Hepatocyte (in vitro differentiated cells): ENCODE measurements at regions not wholly inside any gene's neighbourhood (a gene's known extent, or its start where the extent isn't known, plus 50 kb on each side); places are given as distances from the start of the nearest gene placed in this dataset.

ENCODE experiments used
- DNase-seq: peaks from one replicate; pipeline ENCODE4 v3.0.0-alpha.2; 2016; ENCODE audit warnings: low spot score
- H2AFZ ChIP-seq: fragments of 200-600 bp; sonication (generic); 2 replicates; pipeline ENCODE4 v1.6.0; 2016; ENCODE audit warnings: antibody characterized with exemption, mild to moderate bottlenecking
- H3K27ac ChIP-seq: fragments of 200-600 bp; sonication (generic); 2 replicates; pipeline ENCODE4 v1.5.1; 2016; ENCODE audit warnings: mild to moderate bottlenecking
- H3K27me3 ChIP-seq: fragments of 200-600 bp; sonication (generic); 2 replicates; pipeline ENCODE4 v1.6.1; 2016
- H3K36me3 ChIP-seq: fragments of 200-600 bp; sonication (generic); replicated peaks from 2 replicates; pipeline ENCODE4 v1.5.1; 2016; ENCODE audit warnings: low read depth; ENCODE audit not compliant: insufficient read depth
- H3K4me1 ChIP-seq: fragments of 200-600 bp; sonication (generic); 2 replicates; pipeline ENCODE4 v1.5.1; 2016; ENCODE audit warnings: mild to moderate bottlenecking, moderate library complexity; ENCODE audit not compliant: insufficient read depth
- H3K4me2 ChIP-seq: fragments of 200-600 bp; sonication (generic); 2 replicates; pipeline ENCODE4 v1.6.0; 2016
- H3K4me3 ChIP-seq: fragments of 200-600 bp; sonication (generic); 2 replicates; pipeline ENCODE4 v1.5.1; 2016; ENCODE audit warnings: mild to moderate bottlenecking
- H3K79me2 ChIP-seq: fragments of 200-600 bp; sonication (generic); 2 replicates; pipeline ENCODE4 v1.6.0; 2017; ENCODE audit warnings: mild to moderate bottlenecking
- H3K9me2 ChIP-seq: fragments of 200-600 bp; sonication (generic); replicated peaks from 2 replicates; pipeline ENCODE4 v1.6.0; 2017; ENCODE audit warnings: mild to moderate bottlenecking; ENCODE audit not compliant: insufficient read depth
- H3K9me3 ChIP-seq: fragments of 200-600 bp; sonication (generic); 2 replicates; pipeline ENCODE4 v1.5.1; 2016; ENCODE audit warnings: low read depth, mild to moderate bottlenecking
- H4K20me1 ChIP-seq: fragments of 200-600 bp; sonication (generic); 2 replicates; pipeline ENCODE4 v1.6.0; 2016; ENCODE audit warnings: mild to moderate bottlenecking; ENCODE audit not compliant: insufficient read depth, poor library complexity, severe bottlenecking
- EZH2 ChIP-seq: fragments of 200-600 bp; sonication (generic); IDR thresholded peaks from 2 replicates; pipeline ENCODE4 v1.6.1; 2016; ENCODE audit warnings: antibody characterized with exemption, mild to moderate bottlenecking, borderline replicate concordance
- EZH2phosphoT487 ChIP-seq: fragments of 200-600 bp; sonication (generic); IDR thresholded peaks from one replicate; pipeline ENCODE4 v1.6.1; 2018; ENCODE audit warnings: antibody characterized with exemption, mild to moderate bottlenecking, low read depth, moderate library complexity; ENCODE audit not compliant: unreplicated experiment, severe bottlenecking
- WGBS: methylation state at CpG from one replicate; pipeline ENCODE4 v1.1.6; 2016; ENCODE audit warnings: low lambda C conversion rate; ENCODE audit errors: missing lambda C conversion rate; 5-methylcytosine and 5-hydroxymethylcytosine counted together
- TF ChIP-seq, protein P1 (sequence below): fragments of 200-600 bp; sonication (generic); IDR thresholded peaks from 2 replicates; pipeline ENCODE4 v1.5.1; 2016; ENCODE audit warnings: antibody characterized with exemption, mild to moderate bottlenecking; ENCODE audit not compliant: poor library complexity

DNA sequence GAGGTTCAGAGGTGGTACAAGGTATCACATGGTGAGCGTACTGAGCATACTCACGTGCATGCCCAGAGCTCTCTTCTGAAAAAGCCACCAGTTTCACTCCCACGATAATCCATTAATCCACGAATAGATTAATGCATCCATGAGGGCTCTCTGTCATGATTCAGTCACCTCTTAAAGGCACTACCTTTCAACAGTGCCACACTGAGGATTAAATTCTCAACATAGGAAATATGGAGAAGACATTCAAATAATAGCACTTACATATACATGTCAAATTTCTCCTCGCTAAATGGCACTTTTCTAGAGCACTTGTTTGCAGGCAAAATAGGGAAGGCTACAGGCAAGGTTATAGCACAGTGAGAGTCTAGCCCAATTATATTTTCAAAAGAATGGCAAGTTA is 825.9 kb downstream of the TRIB2 start:
- H2AFZ ChIP-seq = no peak overlapping the region
- DNase-seq = no peak
- H3K4me1 ChIP-seq = no peaks in the 10 kb centered on the region
- no peak overlapping the region for H3K4me3 ChIP-seq
- no peaks in the 10 kb centered on the region for H3K27me3 ChIP-seq
- H3K27ac ChIP-seq = no peak overlapping the region
- no peaks in the 10 kb centered on the region for H3K36me3 ChIP-seq
- WGBS = 76% methylated on average over 5 of the region's 5 CpGs
- no peak for TF ChIP-seq EZH2phosphoT487
- no peak for TF ChIP-seq EZH2
- TF ChIP-seq, protein P1, sequence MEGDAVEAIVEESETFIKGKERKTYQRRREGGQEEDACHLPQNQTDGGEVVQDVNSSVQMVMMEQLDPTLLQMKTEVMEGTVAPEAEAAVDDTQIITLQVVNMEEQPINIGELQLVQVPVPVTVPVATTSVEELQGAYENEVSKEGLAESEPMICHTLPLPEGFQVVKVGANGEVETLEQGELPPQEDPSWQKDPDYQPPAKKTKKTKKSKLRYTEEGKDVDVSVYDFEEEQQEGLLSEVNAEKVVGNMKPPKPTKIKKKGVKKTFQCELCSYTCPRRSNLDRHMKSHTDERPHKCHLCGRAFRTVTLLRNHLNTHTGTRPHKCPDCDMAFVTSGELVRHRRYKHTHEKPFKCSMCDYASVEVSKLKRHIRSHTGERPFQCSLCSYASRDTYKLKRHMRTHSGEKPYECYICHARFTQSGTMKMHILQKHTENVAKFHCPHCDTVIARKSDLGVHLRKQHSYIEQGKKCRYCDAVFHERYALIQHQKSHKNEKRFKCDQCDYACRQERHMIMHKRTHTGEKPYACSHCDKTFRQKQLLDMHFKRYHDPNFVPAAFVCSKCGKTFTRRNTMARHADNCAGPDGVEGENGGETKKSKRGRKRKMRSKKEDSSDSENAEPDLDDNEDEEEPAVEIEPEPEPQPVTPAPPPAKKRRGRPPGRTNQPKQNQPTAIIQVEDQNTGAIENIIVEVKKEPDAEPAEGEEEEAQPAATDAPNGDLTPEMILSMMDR = no peak
- no peak overlapping the region for H3K4me2 ChIP-seq
- no peaks in the 10 kb centered on the region for H3K79me2 ChIP-seq
- H3K9me2 ChIP-seq = no peaks in the 10 kb centered on the region
- H3K9me3 ChIP-seq = no peaks in the 10 kb centered on the region
- H4K20me1 ChIP-seq = no peaks in the 10 kb centered on the region

DNA sequence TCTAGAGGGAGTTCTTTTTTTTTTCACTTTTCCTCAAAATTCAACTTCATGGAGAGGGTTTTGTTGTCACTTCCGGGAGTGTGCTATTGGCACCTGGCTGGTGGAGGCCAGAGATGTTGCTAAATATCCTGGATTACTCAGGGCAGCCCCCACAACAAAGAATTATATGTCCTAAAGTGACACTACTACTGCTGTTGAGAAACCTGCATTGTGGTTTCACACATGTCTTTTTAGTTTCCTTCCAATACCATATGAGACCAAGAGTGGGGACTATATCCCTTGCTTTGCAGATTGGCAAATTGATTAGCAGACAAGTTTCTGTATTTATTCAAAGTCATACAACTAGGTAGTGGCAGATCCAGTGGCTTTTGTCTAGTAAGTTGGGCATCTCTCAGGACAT is 826.8 kb downstream of the TRIB2 start:
- WGBS = 58% methylated on average over 1 of the region's 1 CpG
- H3K79me2 ChIP-seq = no peaks in the 10 kb centered on the region

DNA sequence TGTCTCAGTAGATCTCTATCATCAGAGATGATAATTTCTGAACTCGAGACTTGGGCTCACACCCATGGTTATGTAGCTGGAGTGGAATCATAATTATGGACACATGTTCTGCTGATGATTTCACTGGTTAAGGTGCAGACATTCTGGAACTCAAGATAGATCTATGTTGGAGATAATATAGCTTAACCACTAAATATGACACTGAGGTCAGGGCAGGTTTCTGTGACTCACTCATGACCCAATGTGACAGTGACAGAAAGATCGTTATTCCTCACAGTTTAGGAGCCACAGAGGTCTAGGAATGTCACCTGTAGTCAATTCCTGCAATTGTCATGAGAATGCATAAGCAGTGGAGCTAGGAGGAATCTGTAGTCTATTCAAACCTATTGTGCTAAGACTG is 828.6 kb downstream of the TRIB2 start:
- H3K27ac ChIP-seq = no peak overlapping the region
- WGBS = 40% methylated on average over 2 of the region's 2 CpGs

More for the DNA sequence above, 826.8 kb downstream of the TRIB2 start:
- no peak overlapping the region for H2AFZ ChIP-seq
- no peak for DNase-seq
- H4K20me1 ChIP-seq = no peaks in the 10 kb centered on the region
- no peaks in the 10 kb centered on the region for H3K9me3 ChIP-seq
- no peak overlapping the region for H3K4me3 ChIP-seq
- no peak overlapping the region for H3K4me2 ChIP-seq
- no peaks in the 10 kb centered on the region for H3K36me3 ChIP-seq
- no peak for TF ChIP-seq EZH2
- H3K4me1 ChIP-seq = no peaks in the 10 kb centered on the region
- no peaks in the 10 kb centered on the region for H3K9me2 ChIP-seq
- no peak overlapping the region for H3K27ac ChIP-seq
- H3K27me3 ChIP-seq = no peaks in the 10 kb centered on the region

DNA sequence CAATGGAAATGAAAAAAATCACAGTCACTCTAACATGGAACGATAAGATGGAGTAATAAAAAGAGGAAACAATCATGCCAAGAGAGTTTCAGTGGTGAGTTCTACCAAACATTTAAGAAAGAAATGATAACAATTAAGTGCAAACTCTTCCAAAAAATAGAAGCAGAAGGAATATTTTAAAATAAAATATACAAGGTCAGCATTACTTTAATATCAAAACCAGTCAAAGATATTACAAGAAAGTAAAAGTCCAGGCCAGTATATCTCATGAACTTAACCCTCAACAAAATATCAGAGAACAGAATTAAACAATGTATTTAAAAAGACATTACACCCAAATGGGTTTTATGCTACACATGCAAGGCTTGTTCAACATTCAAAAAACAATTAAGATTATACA is 829.4 kb downstream of the TRIB2 start:
- H3K9me2 ChIP-seq = no peaks in the 10 kb centered on the region
- no peak overlapping the region for H3K4me3 ChIP-seq
- H4K20me1 ChIP-seq = no peaks in the 10 kb centered on the region
- no peak overlapping the region for H3K4me2 ChIP-seq
- H3K4me1 ChIP-seq = no peaks in the 10 kb centered on the region
- H3K79me2 ChIP-seq = no peaks in the 10 kb centered on the region
- H3K9me3 ChIP-seq = no peaks in the 10 kb centered on the region
- no peak overlapping the region for H2AFZ ChIP-seq
- H3K27me3 ChIP-seq = no peaks in the 10 kb centered on the region
- no peak for DNase-seq
- H3K36me3 ChIP-seq = no peaks in the 10 kb centered on the region
- H3K27ac ChIP-seq = no peak overlapping the region
- 77% methylated on average over 1 of the region's 1 CpG for WGBS
- TF ChIP-seq, protein P1 = no peak
- TF ChIP-seq EZH2phosphoT487 = no peak
- TF ChIP-seq EZH2 = no peak

More for the DNA sequence above, 828.6 kb downstream of the TRIB2 start:
- no peaks in the 10 kb centered on the region for H3K27me3 ChIP-seq
- TF ChIP-seq, protein P1 = no peak
- no peak for TF ChIP-seq EZH2phosphoT487
- no peaks in the 10 kb centered on the region for H3K9me2 ChIP-seq
- H3K36me3 ChIP-seq = no peaks in the 10 kb centered on the region
- H3K9me3 ChIP-seq = no peaks in the 10 kb centered on the region
- no peaks in the 10 kb centered on the region for H3K4me1 ChIP-seq
- no peaks in the 10 kb centered on the region for H3K79me2 ChIP-seq
- no peak for DNase-seq
- H2AFZ ChIP-seq = no peak overlapping the region
- no peak overlapping the region for H3K4me3 ChIP-seq
- H4K20me1 ChIP-seq = no peaks in the 10 kb centered on the region
- H3K4me2 ChIP-seq = no peak overlapping the region
